ENCODE measurements at regions not wholly inside any gene's neighbourhood (a gene's known extent, or its start where the extent isn't known, plus 50 kb on each side); places are given as distances from the start of the nearest gene placed in this dataset.

DNA sequence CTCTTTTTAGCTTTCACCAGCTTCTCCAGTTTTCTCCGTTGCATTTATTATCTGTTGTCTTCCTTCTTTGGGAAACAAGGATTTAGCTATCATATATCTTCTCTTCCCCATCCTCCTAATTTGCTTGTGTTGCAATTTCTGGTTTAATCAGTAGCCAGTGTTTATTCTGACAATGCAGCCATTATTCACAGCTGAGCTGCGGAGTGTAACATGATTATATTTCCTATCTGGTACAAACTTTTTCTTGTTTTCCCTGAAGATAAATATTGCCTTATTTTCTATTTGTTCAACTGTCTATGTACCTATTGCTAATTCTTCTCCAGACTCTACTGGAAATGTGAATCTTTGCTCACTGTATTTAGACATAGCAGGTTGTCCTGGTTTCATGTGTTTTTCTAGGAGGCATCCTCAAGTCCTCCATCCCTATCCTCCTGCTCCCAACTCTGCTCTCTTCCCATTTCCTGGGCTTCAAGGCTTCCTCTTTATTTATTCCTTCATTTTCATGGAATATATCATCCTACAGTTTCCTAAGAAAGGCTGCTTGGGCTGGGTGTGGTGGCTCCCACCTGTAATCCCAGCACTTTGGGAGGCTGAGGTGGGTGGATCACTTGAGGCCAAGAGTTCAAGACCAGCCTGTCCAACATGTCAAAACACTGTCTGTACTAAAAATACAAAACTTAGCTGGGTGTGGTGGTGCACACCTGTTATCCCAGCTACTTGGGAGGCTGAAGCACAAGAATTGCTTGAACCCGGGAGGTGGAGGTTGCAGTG is 72.4 kb upstream of the KDM7A start (continued):
- TF ChIP-seq ZBTB38 (CRISPR knock-in tag; IDR thresholded peaks at IDR 0.05): no peak
- 0 out of 2 replicates have a peak, but pooled peaks have one; percentile 24 for TF ChIP-seq NAIF1 (CRISPR knock-in tag; IDR thresholded peaks at IDR 0.05; ENCODE audit: borderline replicate concordance)
- TF ChIP-seq LRRFIP1 (CRISPR knock-in tag; conservative IDR thresholded peaks at IDR 0.05): no peak
- TF ChIP-seq, protein P1, sequence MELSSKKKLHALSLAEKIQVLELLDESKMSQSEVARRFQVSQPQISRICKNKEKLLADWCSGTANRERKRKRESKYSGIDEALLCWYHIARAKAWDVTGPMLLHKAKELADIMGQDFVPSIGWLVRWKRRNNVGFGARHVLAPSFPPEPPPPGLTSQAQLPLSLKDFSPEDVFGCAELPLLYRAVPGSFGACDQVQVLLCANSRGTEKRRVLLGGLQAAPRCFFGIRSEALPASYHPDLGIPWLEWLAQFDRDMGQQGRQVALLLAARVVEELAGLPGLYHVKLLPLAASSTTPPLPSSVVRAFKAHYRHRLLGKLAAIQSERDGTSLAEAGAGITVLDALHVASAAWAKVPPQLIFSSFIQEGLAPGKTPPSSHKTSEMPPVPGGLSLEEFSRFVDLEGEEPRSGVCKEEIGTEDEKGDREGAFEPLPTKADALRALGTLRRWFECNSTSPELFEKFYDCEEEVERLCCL (CRISPR knock-in tag; IDR thresholded peaks at IDR 0.05; ENCODE audit: borderline replicate concordance): no peak
- 0 out of 2 replicates have a peak, but pooled peaks have one; percentile 52 for TF ChIP-seq MBD4 (IDR thresholded peaks at IDR 0.05; ENCODE audit: borderline replicate concordance, low read length)
- TF ChIP-seq TGIF2 (CRISPR knock-in tag; IDR thresholded peaks at IDR 0.05): 0 out of 2 replicates have a peak, but pooled peaks have one; percentile 40
- TF ChIP-seq ZFP82 (CRISPR knock-in tag; IDR thresholded peaks at IDR 0.05; ENCODE audit: borderline replicate concordance): no peak
- TF ChIP-seq GABPB1 (CRISPR knock-in tag; IDR thresholded peaks at IDR 0.05): no peak
- peak; percentile 97 for TF ChIP-seq MAFF (IDR thresholded peaks at IDR 0.05; ENCODE audit: low read depth, low read length)
- TF ChIP-seq SMAD9 (CRISPR knock-in tag; IDR thresholded peaks at IDR 0.05): no peak
- TF ChIP-seq, protein P2, sequence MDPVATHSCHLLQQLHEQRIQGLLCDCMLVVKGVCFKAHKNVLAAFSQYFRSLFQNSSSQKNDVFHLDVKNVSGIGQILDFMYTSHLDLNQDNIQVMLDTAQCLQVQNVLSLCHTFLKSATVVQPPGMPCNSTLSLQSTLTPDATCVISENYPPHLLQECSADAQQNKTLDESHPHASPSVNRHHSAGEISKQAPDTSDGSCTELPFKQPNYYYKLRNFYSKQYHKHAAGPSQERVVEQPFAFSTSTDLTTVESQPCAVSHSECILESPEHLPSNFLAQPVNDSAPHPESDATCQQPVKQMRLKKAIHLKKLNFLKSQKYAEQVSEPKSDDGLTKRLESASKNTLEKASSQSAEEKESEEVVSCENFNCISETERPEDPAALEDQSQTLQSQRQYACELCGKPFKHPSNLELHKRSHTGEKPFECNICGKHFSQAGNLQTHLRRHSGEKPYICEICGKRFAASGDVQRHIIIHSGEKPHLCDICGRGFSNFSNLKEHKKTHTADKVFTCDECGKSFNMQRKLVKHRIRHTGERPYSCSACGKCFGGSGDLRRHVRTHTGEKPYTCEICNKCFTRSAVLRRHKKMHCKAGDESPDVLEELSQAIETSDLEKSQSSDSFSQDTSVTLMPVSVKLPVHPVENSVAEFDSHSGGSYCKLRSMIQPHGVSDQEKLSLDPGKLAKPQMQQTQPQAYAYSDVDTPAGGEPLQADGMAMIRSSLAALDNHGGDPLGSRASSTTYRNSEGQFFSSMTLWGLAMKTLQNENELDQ (CRISPR knock-in tag; IDR thresholded peaks at IDR 0.05; ENCODE audit: borderline replicate concordance): no peak
- no peak for TF ChIP-seq NFAT5 (CRISPR knock-in tag; IDR thresholded peaks at IDR 0.05)
- no peak for TF ChIP-seq ZNF629 (CRISPR knock-in tag; conservative IDR thresholded peaks at IDR 0.05)
- TF ChIP-seq ZNF281 (CRISPR knock-in tag; IDR thresholded peaks at IDR 0.05; ENCODE audit: borderline replicate concordance): peak; percentile 33; the same call in 1 of the 2 replicates

Measured in HepG2 (cell line).